Tibial nerve (tissue), 4 donors: ENCODE measurements at regions not wholly inside any gene's neighbourhood (a gene's known extent, or its start where the extent isn't known, plus 50 kb on each side); places are given as distances from the start of the nearest gene placed in this dataset.

Source experiments
- DNase-seq, 2 donors: peaks; one replicate each; pipeline ENCODE4 v3.0.0-alpha.2; 2019; ENCODE audit warnings: low spot score in 2 of 2
- H3K27ac ChIP-seq, 4 donors: fragments of 200-600 bp; sonication (generic) in 3 of 4; one replicate each; pipeline ENCODE4 v1.5.1; 2017 to 2019; ENCODE audit warnings: mild to moderate bottlenecking in 1 of 4
- H3K27me3 ChIP-seq, 2 donors: fragments of 200-600 bp; sonication (generic) in 1 of 2; one replicate each; pipeline versions ENCODE4 v1.5.1 to v1.6.0; 2017 to 2019
- H3K36me3 ChIP-seq, 3 donors: fragments of 200-600 bp; sonication (generic); one replicate each; pipeline ENCODE4 v1.5.1; 2018 to 2019
- H3K4me1 ChIP-seq, 4 donors: fragments of 200-600 bp; sonication (generic) in 3 of 4; one replicate each; pipeline ENCODE4 v1.5.1; 2017 to 2019
- H3K4me3 ChIP-seq, 4 donors: fragments of 200-600 bp; sonication (generic) in 3 of 4; one replicate each; pipeline ENCODE4 v1.5.1; 2017 to 2019; ENCODE audit warnings: mild to moderate bottlenecking in 1 of 4, moderate library complexity in 1 of 4
- H3K9me3 ChIP-seq, 4 donors: fragments of 200-600 bp; sonication (generic) in 3 of 4; one replicate each; pipeline ENCODE4 v1.5.1; 2017 to 2019
- CTCF ChIP-seq, 5 experiments: fragments of 200-600 bp in 3 of 5; fragments of 450-650 bp in 2 of 5; sonication (generic) in 3 of 5; IDR thresholded peaks; one replicate each; pipeline ENCODE4 v1.5.1; 2016 to 2019; ENCODE audit warnings: antibody characterized with exemption in 5 of 5, mild to moderate bottlenecking in 3 of 5, moderate library complexity in 2 of 5
- EP300 ChIP-seq, 2 donors: sonication (generic); formaldehyde crosslinking; IDR thresholded peaks; one replicate each; pipeline ENCODE4 v1.6.1; 2017; ENCODE audit warnings: antibody characterized with exemption in 2 of 2, mild to moderate bottlenecking in 1 of 2
- POLR2A ChIP-seq, 2 donors: fragments of 450-650 bp; IDR thresholded peaks; one replicate each; pipeline ENCODE4 v1.6.1; 2017; ENCODE audit warnings: antibody characterized with exemption in 2 of 2, mild to moderate bottlenecking in 2 of 2, moderate library complexity in 2 of 2
- WGBS, 2 donors: methylation state at CpG; one replicate each; pipeline ENCODE4 v1.1.5; 2018; 5-methylcytosine and 5-hydroxymethylcytosine counted together

- no peak overlapping the region for H3K27ac ChIP-seq
- no peak for TF ChIP-seq POLR2A (IDR thresholded peaks at IDR 0.05)
- no peaks in the 10 kb centered on the region for H3K36me3 ChIP-seq
- peaks cover 0 to 4% (median 0%) of the 10 kb centered on the region in 4 donors for H3K4me1 ChIP-seq
- no peak overlapping the region for H3K4me3 ChIP-seq
- no peak for DNase-seq
- WGBS, 2 donors = 82 to 95% methylated on average over 5 of the region's 5 CpGs
- H3K9me3 ChIP-seq = no peaks in the 10 kb centered on the region
- no peaks in the 10 kb centered on the region for H3K27me3 ChIP-seq
These were observed 96.8 kb upstream of the SERPINE2 start for GRCh38 chr2:224135881-224136280.

- Histone ChIP-seq H3K27ac (no peak overlapping the region), H3K4me1 (peaks cover 0 to 4% (median 0%) of the 10 kb centered on the region in 4 donors), H3K27me3 (no peaks in the 10 kb centered on the region), H3K4me3 (no peak overlapping the region), H3K36me3 (no peaks in the 10 kb centered on the region), H3K9me3 (no peaks in the 10 kb centered on the region)
- no peak for TF ChIP-seq EP300 (IDR thresholded peaks at IDR 0.05)
- TF ChIP-seq POLR2A (IDR thresholded peaks at IDR 0.05) = no peak
- TF ChIP-seq CTCF (IDR thresholded peaks at IDR 0.05) = no peak
- no peak for DNase-seq
- WGBS, 2 donors = 89 to 95% methylated on average over 4 of the region's 4 CpGs
These were observed 95.1 kb upstream of the SERPINE2 start for GRCh38 chr2:224134003-224134734.

- 69 to 77% methylated on average over 4 of the region's 4 CpGs for WGBS, 2 donors
- Histone ChIP-seq H3K36me3 (no peaks in the 10 kb centered on the region), H3K27ac (no peak overlapping the region), H3K9me3 (no peaks in the 10 kb centered on the region), H3K4me1 (peaks cover 0 to 4% (median 0%) of the 10 kb centered on the region in 4 donors), H3K4me3 (no peak overlapping the region), H3K27me3 (no peaks in the 10 kb centered on the region)
- no peak for DNase-seq
- no peak for TF ChIP-seq EP300 (IDR thresholded peaks at IDR 0.05)
- no peak for TF ChIP-seq CTCF (IDR thresholded peaks at IDR 0.05)
- no peak for TF ChIP-seq POLR2A (IDR thresholded peaks at IDR 0.05)
These were observed 94.3 kb upstream of the SERPINE2 start for GRCh38 chr2:224133387-224133786.

- H3K9me3 ChIP-seq = peaks cover 0 to 3% (median 0%) of the 10 kb centered on the region in 4 donors
- 28 to 30% methylated on average over 5 of the region's 5 CpGs for WGBS, 2 donors
- no peak for DNase-seq
- peak overlapping the region in 1 of 4 donors; percentile 21 for H3K27ac ChIP-seq
- H3K27me3 ChIP-seq = no peaks in the 10 kb centered on the region
- no peaks in the 10 kb centered on the region for H3K36me3 ChIP-seq
- H3K4me1 ChIP-seq = peaks cover 0 to 7% (median 0%) of the 10 kb centered on the region in 4 donors
- H3K4me3 ChIP-seq = no peak overlapping the region
- TF ChIP-seq CTCF (IDR thresholded peaks at IDR 0.05) = no peak
- TF ChIP-seq EP300 (IDR thresholded peaks at IDR 0.05) = no peak
- no peak for TF ChIP-seq POLR2A (IDR thresholded peaks at IDR 0.05)
These were observed 88.9 kb upstream of the SERPINE2 start for GRCh38 chr2:224127871-224128501.

GRCh38 chr2:224126440-224126839 is 87.4 kb upstream of the SERPINE2 start:
- 59 to 62% methylated on average over 6 of the region's 6 CpGs for WGBS, 2 donors
- Histone ChIP-seq H3K4me1 (peaks cover 0 to 4% (median 0%) of the 10 kb centered on the region in 4 donors), H3K27me3 (no peaks in the 10 kb centered on the region), H3K4me3 (no peak overlapping the region), H3K36me3 (no peaks in the 10 kb centered on the region), H3K9me3 (peaks cover 0 to 3% (median 0%) of the 10 kb centered on the region in 4 donors), H3K27ac (no peak overlapping the region)
- DNase-seq = no peak
- TF ChIP-seq EP300 (IDR thresholded peaks at IDR 0.05) (no peak), POLR2A (IDR thresholded peaks at IDR 0.05) (no peak), CTCF (IDR thresholded peaks at IDR 0.05) (no peak)
